ENCODE measurements at regions not wholly inside any gene's neighbourhood (a gene's known extent, or its start where the extent isn't known, plus 50 kb on each side); places are given as distances from the start of the nearest gene placed in this dataset.

- H2AFZ ChIP-seq (ENCODE audit: low read length): no peak overlapping the region
- H3K79me2 ChIP-seq (ENCODE audit: low read length): peaks cover 97% of the 10 kb centered on the region
- H3K4me1 ChIP-seq (ENCODE audit: insufficient read depth, low read length): peaks cover 24% of the 10 kb centered on the region
- no peaks in the 10 kb centered on the region for H3F3A ChIP-seq (ENCODE audit: low read length, unreplicated experiment)
- POLR2A ChIA-PET (ENCODE audit: unreplicated experiment): interaction anchor here (0.5 to 1.3 kb wide), 3 partner anchors 11 to 125 kb away, joined by 3 to 7 read pairs (median 6); no protein-coding TSS in a partner anchor
- peak overlapping the region; percentile 100 for H3K9ac ChIP-seq (ENCODE audit: low read length)
- TSS peak; percentile 42 for BruUV-seq (replicated peaks)
- ATAC-seq: peak; percentile 3; the same call in 1 of the 2 replicates
- H3K27me3 ChIP-seq (ENCODE audit: low read length): no peaks in the 10 kb centered on the region
- H3K4me3 ChIP-seq (ENCODE audit: low read length): peak overlapping the region; percentile 96
- H3K36me3 ChIP-seq (ENCODE audit: low read depth, low read length): peaks cover 40% of the 10 kb centered on the region
- H3K27ac ChIP-seq (ENCODE audit: low read length): peak overlapping the region; percentile 99
- intact Hi-C loops (cut with micrococcal nuclease): loop anchor here (2.0 to 10.0 kb wide), 2 partner anchors 18 to 94 kb away; no protein-coding TSS in a partner anchor
- no peak for DNase-seq
- peak overlapping the region; percentile 92 for H3K4me2 ChIP-seq (ENCODE audit: low read length)
- H3K9me3 ChIP-seq (ENCODE audit: low read length): no peaks in the 10 kb centered on the region
- CTCF ChIA-PET: no interaction called here
- peaks cover 20% of the 10 kb centered on the region; the same call in 1 of the 2 replicates for H4K20me1 ChIP-seq (ENCODE audit: low read length)
- TF ChIP-seq EZH2 (IDR thresholded peaks at IDR 0.05; ENCODE audit: low read length, unreplicated experiment) (no peak), EZH2phosphoT487 (IDR thresholded peaks at IDR 0.05; ENCODE audit: borderline replicate concordance, low read length) (no peak), CTCF (conservative IDR thresholded peaks at IDR 0.05; ENCODE audit: low read depth, low read length) (no peak)
- no peaks in the 10 kb centered on the region for H3K9me2 ChIP-seq (replicated peaks; ENCODE audit: low read length)
Measured at GRCh38 chr9:21558615-21559401, 76.7 kb upstream of the IFNE start.

DNA sequence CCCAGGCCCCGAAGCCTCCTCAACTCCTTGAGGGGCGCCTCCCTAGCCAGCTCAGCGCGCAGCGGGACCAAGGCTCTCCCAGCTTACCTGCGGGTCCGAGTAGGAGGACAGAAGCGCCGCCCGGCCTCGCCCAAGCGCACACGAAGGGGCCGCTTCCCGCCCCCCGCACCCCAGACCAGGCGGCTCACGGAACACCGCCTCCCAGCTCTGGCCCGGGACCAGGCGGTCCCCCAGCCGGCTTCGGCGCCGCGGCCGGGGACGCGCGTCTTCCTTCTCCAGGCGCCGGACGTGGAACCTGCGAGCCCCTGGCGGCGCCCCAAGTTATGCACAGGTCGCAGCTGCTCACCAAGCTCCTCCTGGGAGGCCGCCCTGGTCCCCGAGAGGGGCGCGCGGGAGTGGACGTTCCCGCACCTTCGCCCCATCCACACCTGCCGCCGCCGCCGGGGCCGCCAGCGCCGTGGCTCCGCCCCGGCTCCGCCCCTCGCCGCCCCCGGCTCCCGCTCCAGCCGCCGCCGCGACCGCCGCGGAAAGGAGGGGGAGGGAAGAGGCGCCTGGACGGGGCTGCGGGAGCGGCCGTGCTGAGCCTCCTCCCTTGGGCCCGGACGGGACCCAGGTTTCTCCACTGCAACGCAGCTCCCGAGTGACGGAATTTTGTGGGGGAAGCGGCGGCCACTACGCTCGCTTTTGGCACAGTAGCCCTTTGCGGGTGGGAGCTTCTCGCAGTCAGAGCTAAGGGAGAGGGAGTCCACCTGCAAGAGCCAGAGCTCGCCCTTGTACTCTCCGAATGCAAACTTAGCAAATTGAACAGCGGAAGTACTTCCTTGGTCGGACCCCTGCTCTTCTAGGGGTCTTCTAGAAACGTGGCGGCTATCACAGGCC, 77.5 kb upstream of the IFNE start:
- ChIA-PET POLR2A (ENCODE audit: unreplicated experiment) (interaction anchor here (0.5 to 1.3 kb wide), 3 partner anchors 10 to 124 kb away, joined by 3 to 6 read pairs (median 3); no protein-coding TSS in a partner anchor), CTCF (no interaction called here)
- H3F3A ChIP-seq (ENCODE audit: low read length, unreplicated experiment): no peaks in the 10 kb centered on the region
- no peaks in the 10 kb centered on the region for H3K27me3 ChIP-seq (ENCODE audit: low read length)
- no peak for TF ChIP-seq EZH2phosphoT487 (IDR thresholded peaks at IDR 0.05; ENCODE audit: borderline replicate concordance, low read length)
- TF ChIP-seq CTCF (conservative IDR thresholded peaks at IDR 0.05; ENCODE audit: low read depth, low read length): no peak
- TF ChIP-seq EZH2 (IDR thresholded peaks at IDR 0.05; ENCODE audit: low read length, unreplicated experiment): no peak
- H3K27ac ChIP-seq (ENCODE audit: low read length): peak overlapping the region; percentile 99
- H3K79me2 ChIP-seq (ENCODE audit: low read length): peaks cover 97% of the 10 kb centered on the region
- peaks cover 32% of the 10 kb centered on the region for H3K4me1 ChIP-seq (ENCODE audit: insufficient read depth, low read length)
- peak overlapping the region; percentile 96 for H3K4me3 ChIP-seq (ENCODE audit: low read length)
- no peaks in the 10 kb centered on the region for H3K9me2 ChIP-seq (replicated peaks; ENCODE audit: low read length)
- H4K20me1 ChIP-seq (ENCODE audit: low read length): peaks cover 20% of the 10 kb centered on the region; the same call in 1 of the 2 replicates
- DNase-seq: peak; percentile 82
- no peaks in the 10 kb centered on the region for H3K9me3 ChIP-seq (ENCODE audit: low read length)
- H3K4me2 ChIP-seq (ENCODE audit: low read length): peak overlapping the region; percentile 96
- H2AFZ ChIP-seq (ENCODE audit: low read length): peak overlapping the region; percentile 72
- H3K36me3 ChIP-seq (ENCODE audit: low read depth, low read length): peaks cover 40% of the 10 kb centered on the region
- BruUV-seq (replicated peaks): no TSS peak
- intact Hi-C loops (cut with micrococcal nuclease): loop anchor here (2.0 to 10.0 kb wide), 4 partner anchors 17 to 229 kb away; no protein-coding TSS in a partner anchor
- ATAC-seq: peak; percentile 78
- peak overlapping the region; percentile 100 for H3K9ac ChIP-seq (ENCODE audit: low read length)

Measured in PC-3 (cell line).